OCI-LY3 (cell line): ENCODE measurements at regions not wholly inside any gene's neighbourhood (a gene's known extent, or its start where the extent isn't known, plus 50 kb on each side); places are given as distances from the start of the nearest gene placed in this dataset.

Experiments used
- H2AFZ ChIP-seq: fragments of 200-600, 300-600 bp; shearing (Covaris generic); 2 replicates; pipeline ENCODE4 v1.6.0; 2014; ENCODE audit warnings: antibody characterized with exemption, low read depth, low read length
- H3K27ac ChIP-seq: fragments of 200-600, 300-600 bp; sonication (generic); 2 replicates; pipeline ENCODE4 v1.5.1; 2014; ENCODE audit warnings: mild to moderate bottlenecking, low read length, moderate library complexity, mixed read lengths
- H3K27me3 ChIP-seq: fragments of 200-600, 300-600 bp; sonication (generic); 2 replicates; pipeline ENCODE4 v1.6.1; 2014; ENCODE audit warnings: low read depth, low read length, mixed read lengths
- H3K36me3 ChIP-seq: fragments of 200-600, 300-600 bp; sonication (generic); replicated peaks from 2 replicates; pipeline ENCODE3; 2014; ENCODE audit warnings: low read depth, low read length, mixed read lengths
- H3K4me1 ChIP-seq: fragments of 300-600, 200-600 bp; sonication (generic); 2 replicates; pipeline ENCODE4 v1.6.1; 2014; ENCODE audit warnings: low read length, mixed read lengths
- H3K4me2 ChIP-seq: fragments of 200-600, 300-600 bp; sonication (generic); 2 replicates; pipeline ENCODE4 v1.6.1; 2014; ENCODE audit warnings: low read length, mixed read lengths
- H3K4me3 ChIP-seq: fragments of 300-600, 200-600 bp; sonication (generic); 2 replicates; pipeline ENCODE4 v1.5.1; 2014; ENCODE audit warnings: antibody characterized with exemption, mild to moderate bottlenecking, low read length, moderate library complexity
- H3K79me2 ChIP-seq: fragments of 300-600, 200-600 bp; shearing (Covaris generic); 2 replicates; pipeline ENCODE4 v1.6.1; 2014; ENCODE audit warnings: mild to moderate bottlenecking, low read length, mixed read lengths
- H3K9ac ChIP-seq: fragments of 300-600, 200-600 bp; shearing (Covaris generic); 2 replicates; pipeline ENCODE4 v1.6.0; 2014; ENCODE audit warnings: mild to moderate bottlenecking, low read length, moderate library complexity
- H3K9me3 ChIP-seq: fragments of 200-600, 300-600 bp; shearing (Covaris generic); 2 replicates; pipeline ENCODE4 v1.6.1; 2014; ENCODE audit warnings: low read length, mixed read lengths; ENCODE audit not compliant: insufficient read depth
- H4K20me1 ChIP-seq: fragments of 200-600, 300-600 bp; sonication (generic); 2 replicates; pipeline ENCODE4 v1.6.1; 2016; ENCODE audit warnings: low read length, mixed read lengths; ENCODE audit not compliant: insufficient read depth
- EZH2phosphoT487 ChIP-seq: fragments of 200-600 bp; shearing (Covaris generic); IDR thresholded peaks from 2 replicates; pipeline ENCODE4 v1.6.1; 2018; ENCODE audit warnings: antibody characterized with exemption, mixed run types, low read depth
- TF ChIP-seq, protein P1 (sequence below): fragments of 200-600, 300-600 bp; sonication (generic); IDR thresholded peaks from 2 replicates; pipeline ENCODE4 v1.5.1; 2014; ENCODE audit warnings: antibody characterized with exemption, low read length, low read depth

DNA sequence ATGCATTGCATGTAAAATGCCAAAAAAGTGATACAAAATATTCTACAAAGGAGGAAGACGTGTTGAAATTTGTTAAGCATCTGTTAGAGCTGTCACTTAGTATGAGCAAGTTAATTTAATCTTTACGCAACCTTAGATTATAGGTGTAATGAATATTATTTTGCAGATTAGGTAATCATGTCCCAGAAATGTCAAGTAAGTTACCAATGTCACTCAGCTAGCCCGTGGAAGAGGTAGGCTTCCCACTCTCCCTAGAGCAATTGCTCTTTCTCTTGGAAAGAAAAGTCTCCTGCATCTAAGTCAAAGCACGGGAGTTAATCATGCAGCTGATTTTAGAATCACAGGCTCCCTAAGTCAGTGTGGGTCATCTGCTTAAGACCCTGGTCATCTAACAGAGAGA, 830.4 kb upstream of the IGFBP3 start:
- H3K27me3 ChIP-seq: no peaks in the 10 kb centered on the region
- no peak overlapping the region for H3K27ac ChIP-seq
- no peak overlapping the region for H2AFZ ChIP-seq
- H3K9ac ChIP-seq: no peak overlapping the region
- H3K79me2 ChIP-seq: no peaks in the 10 kb centered on the region
- no peaks in the 10 kb centered on the region for H3K4me1 ChIP-seq
- H4K20me1 ChIP-seq: no peaks in the 10 kb centered on the region
- no peak overlapping the region for H3K4me2 ChIP-seq
- TF ChIP-seq, protein P1, sequence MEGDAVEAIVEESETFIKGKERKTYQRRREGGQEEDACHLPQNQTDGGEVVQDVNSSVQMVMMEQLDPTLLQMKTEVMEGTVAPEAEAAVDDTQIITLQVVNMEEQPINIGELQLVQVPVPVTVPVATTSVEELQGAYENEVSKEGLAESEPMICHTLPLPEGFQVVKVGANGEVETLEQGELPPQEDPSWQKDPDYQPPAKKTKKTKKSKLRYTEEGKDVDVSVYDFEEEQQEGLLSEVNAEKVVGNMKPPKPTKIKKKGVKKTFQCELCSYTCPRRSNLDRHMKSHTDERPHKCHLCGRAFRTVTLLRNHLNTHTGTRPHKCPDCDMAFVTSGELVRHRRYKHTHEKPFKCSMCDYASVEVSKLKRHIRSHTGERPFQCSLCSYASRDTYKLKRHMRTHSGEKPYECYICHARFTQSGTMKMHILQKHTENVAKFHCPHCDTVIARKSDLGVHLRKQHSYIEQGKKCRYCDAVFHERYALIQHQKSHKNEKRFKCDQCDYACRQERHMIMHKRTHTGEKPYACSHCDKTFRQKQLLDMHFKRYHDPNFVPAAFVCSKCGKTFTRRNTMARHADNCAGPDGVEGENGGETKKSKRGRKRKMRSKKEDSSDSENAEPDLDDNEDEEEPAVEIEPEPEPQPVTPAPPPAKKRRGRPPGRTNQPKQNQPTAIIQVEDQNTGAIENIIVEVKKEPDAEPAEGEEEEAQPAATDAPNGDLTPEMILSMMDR: no peak
- TF ChIP-seq EZH2phosphoT487: no peak
- H3K9me3 ChIP-seq: no peaks in the 10 kb centered on the region
- H3K36me3 ChIP-seq: no peaks in the 10 kb centered on the region
- no peak overlapping the region for H3K4me3 ChIP-seq

DNA sequence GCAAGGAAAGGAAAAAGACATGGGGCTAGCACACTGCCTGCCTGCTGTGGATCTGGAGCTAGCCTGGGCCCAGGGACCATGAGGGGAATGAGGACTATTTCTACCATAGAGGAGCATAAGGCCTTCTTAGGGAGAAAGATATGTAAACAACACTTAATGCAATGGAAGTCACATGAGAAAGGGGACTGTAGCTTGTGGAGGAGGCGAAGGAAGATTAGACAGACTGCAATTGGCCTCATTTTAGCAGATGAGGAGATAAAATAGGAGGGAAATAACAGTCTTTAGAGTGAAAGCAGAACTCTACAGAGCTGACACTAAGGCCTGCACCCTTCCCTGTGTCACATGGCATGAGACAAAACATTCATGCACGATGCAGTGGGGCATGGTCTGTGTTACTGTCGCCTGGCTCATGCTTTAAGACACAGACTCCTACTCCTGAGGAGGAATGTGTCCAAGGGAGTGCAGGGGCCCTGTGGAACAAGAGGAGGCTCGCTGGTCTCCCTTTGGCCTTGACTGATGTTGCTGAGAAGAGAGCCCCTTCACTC, 829.3 kb upstream of the IGFBP3 start:
- Histone ChIP-seq H2AFZ (no peak overlapping the region), H3K79me2 (no peaks in the 10 kb centered on the region), H3K4me2 (no peak overlapping the region), H3K9me3 (no peaks in the 10 kb centered on the region), H3K36me3 (no peaks in the 10 kb centered on the region), H3K4me1 (no peaks in the 10 kb centered on the region), H3K9ac (no peak overlapping the region), H3K27ac (no peak overlapping the region), H4K20me1 (no peaks in the 10 kb centered on the region), H3K27me3 (no peaks in the 10 kb centered on the region), H3K4me3 (no peak overlapping the region)
- no peak for TF ChIP-seq EZH2phosphoT487
- TF ChIP-seq, protein P1: no peak

DNA sequence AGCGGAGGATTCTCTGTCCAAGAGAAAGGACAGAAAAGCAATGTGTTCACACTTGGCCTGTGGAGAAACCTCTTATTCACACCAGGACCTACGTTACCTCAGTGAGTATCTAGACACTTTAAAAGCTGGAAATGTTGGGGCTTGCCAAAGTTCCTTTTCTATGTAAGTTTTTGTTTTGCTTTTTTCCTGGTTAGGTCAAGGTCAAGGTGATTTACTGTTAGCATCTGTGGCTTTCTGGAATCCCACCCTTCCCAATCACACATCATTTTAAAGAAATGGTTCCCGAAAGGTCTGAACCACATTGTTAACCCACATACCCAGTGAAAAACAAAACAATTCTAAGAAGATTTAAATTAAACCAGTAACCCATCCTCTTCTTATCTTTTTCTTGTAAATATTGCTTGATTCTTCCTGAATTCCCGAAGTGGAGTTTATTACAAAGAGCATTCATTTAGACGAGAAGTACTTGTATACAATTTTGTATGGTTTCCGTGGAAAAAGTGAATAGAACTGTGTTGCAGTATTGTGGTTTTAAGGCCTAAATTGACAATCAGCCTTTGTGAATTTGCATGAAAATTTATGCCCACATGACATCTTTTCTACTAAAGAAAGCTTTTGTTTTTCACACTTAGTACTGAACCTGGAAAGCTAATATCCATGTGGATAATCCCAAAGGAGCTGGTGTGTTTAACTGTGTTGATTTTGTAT, 827.0 kb upstream of the IGFBP3 start:
- Histone ChIP-seq H3K9me3 (no peaks in the 10 kb centered on the region), H3K79me2 (no peaks in the 10 kb centered on the region), H3K27me3 (no peaks in the 10 kb centered on the region), H2AFZ (no peak overlapping the region), H3K27ac (no peak overlapping the region), H4K20me1 (no peaks in the 10 kb centered on the region), H3K4me3 (no peak overlapping the region), H3K36me3 (no peaks in the 10 kb centered on the region), H3K4me1 (no peaks in the 10 kb centered on the region), H3K4me2 (no peak overlapping the region), H3K9ac (no peak overlapping the region)
- TF ChIP-seq, protein P1: no peak
- no peak for TF ChIP-seq EZH2phosphoT487

DNA sequence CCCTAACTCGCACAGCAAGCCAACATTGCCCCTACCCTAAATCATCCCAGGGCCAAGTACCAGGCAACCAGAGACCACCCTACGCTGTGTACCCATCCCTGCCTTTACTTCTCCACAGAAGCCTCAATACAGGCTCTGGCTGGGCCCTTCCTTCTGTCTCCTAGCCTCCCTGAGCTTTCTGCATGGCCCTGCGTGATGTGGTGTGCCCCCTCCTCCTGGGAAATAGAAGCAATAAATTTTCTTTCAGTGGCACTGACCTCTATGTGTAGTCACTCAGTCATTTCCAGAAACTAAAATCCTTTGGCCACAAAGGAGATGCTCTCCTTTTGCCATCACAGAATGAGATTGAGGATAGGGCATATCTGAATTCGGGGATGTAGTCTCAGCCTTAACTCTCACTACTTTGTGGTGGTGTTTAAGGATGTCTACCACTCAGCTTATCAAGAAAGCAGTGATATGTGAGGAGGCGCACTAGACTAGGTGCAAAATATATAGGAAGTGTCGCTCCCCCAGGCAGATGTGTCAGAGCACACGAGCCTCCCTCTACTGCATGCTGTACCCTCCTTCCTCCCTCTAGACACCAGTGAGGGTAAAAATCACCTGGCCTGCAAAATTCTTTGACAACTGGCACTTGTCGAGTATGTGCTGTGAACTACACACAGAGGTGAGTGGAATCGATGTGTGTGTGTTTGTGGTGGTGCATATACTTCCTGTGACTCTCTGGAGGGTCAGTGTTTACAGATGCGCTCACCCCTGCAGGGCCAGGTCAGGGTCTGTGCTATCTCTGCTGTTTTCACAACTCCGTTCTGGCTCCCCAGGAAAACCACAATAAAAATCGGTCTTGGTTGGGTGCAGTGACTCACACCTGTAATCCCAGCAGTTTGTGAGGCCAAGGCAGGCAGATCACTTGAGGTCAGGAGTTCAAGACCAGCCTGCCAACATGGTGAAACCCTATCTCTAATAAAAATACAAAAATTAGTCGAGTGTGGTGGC, 825.9 kb upstream of the IGFBP3 start:
- Histone ChIP-seq H3K27ac (no peak overlapping the region), H3K4me2 (no peak overlapping the region), H3K79me2 (no peaks in the 10 kb centered on the region), H3K27me3 (no peaks in the 10 kb centered on the region), H3K4me1 (no peaks in the 10 kb centered on the region), H3K36me3 (no peaks in the 10 kb centered on the region), H3K9ac (no peak overlapping the region), H2AFZ (no peak overlapping the region), H3K9me3 (no peaks in the 10 kb centered on the region), H3K4me3 (no peak overlapping the region), H4K20me1 (no peaks in the 10 kb centered on the region)
- TF ChIP-seq EZH2phosphoT487: no peak
- TF ChIP-seq, protein P1: no peak
